ENCODE measurements at regions not wholly inside any gene's neighbourhood (a gene's known extent, or its start where the extent isn't known, plus 50 kb on each side); places are given as distances from the start of the nearest gene placed in this dataset.
A peak's percentile ranks its signal among the peaks of the same experiment; 100 is the strongest.
"Not testable (repeated sequence)": the region's sequence is repeated elsewhere in the genome, so short reads cannot be mapped to it uniquely, and the experiment has no call there.

DNA sequence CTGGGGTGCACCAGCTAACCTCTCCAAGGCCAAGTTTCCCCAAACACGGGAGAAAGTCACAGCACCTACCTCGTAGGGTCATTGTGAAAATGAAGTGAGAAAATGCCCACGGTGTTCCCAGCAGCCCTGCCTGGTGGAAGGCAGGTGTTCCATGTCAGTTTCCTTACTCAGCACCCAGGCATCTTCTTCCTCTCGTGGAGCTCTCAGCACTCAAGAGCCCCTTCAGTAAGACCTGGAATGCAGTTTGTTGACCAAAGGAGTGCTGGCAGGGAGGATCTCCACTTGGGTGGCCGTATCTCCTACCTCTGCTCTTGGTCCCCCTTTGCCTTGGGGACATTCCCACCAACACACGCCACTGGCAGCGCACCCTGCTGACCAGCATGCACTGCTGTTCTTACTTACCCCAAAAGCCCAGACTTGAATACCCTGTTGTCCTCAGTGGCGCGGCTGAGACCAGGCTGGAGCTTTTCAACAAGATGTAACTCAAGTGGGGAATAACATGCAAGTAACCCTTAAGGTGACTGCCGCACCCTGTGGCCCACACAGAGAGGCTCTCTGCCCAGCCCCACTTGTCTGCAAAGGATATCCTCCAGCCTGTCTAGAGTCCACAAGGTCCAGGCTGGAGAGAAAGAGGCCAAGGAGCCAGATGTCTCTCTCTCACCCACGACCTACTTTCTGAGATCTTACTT, 201.2 kb upstream of the TMEM45B start:
- in situ Hi-C loops (cut with HindIII; ENCODE audit: low pct_unique_long_range_greater_than_20kb, low sequenced_read_pairs) = no loop called here

DNA sequence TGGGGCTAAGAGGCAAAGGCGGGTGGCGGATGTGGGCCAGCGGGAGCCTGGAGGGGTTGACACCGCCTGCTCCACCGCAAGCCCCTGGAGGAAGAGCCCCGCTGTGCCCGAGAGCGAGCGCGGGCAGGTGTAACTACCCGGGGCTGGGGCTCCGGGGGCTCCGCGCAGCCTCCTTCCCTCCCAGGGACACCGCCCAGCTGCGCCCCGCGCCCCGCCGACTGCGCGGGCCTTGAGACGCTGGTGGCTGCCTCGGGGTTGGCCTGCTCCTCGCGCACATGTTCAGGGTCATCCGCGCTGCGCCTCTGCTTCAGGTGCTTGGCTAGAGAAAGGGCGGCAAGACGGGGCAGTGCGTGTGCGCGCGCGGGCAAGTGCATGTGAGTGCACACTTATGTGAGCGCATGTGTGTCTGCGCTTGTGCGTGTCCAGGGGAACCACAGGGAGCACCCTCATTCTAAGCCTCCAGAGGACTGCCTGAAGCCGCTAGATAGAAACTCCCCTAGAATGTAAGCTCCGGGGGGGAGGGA, 197.5 kb upstream of the TMEM45B start:
- in situ Hi-C loops (cut with HindIII; ENCODE audit: low pct_unique_long_range_greater_than_20kb, low sequenced_read_pairs) = no loop called here
- no peak for DNase-seq (ENCODE audit: low read depth, low spot score)

More for the DNA sequence above, 201.2 kb upstream of the TMEM45B start:
- no peak for DNase-seq (ENCODE audit: low read depth, low spot score)

DNA sequence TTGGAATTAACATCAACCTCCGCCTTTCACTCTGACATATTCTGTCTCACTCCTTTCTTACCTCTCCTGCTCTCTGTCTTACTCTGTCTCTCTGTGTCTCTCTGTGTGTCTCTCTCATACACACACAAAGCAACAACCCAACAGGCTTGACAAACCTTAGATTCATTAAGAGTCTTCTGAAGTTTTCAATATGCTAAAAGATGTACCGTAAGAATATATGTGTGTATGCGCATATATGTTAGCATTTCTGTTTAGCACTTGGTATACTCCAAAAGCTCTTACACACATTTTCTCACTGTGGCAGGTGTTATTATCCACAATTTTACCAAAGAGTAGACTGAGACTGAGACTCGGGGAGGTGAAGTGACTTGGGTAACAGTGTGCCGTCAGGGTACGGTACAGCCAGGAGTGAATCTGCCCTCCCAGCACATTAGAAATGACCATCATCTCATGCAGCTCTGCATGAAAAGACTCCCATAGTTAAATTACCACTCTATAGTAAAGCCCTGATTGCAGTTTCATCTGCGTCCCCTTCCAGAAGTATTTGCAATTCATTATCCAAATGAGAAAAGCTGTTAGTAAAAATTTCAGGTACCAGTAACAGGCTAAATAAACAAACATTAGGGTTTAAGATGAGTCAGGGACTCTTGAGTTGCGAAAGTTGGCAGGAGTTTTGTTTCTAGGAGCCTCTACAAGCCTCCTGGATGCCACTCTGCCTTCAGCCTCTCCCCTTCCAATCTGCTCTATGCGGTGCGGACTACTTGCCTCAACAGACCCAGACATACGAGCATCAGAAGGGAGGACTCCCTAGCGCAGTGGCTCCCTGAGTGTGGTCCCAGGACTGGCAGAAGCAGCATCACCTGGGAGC, 195.2 kb upstream of the TMEM45B start:
- in situ Hi-C loops (cut with HindIII; ENCODE audit: low pct_unique_long_range_greater_than_20kb, low sequenced_read_pairs) = no loop called here
- no peak for DNase-seq (ENCODE audit: low read depth, low spot score)

DNA sequence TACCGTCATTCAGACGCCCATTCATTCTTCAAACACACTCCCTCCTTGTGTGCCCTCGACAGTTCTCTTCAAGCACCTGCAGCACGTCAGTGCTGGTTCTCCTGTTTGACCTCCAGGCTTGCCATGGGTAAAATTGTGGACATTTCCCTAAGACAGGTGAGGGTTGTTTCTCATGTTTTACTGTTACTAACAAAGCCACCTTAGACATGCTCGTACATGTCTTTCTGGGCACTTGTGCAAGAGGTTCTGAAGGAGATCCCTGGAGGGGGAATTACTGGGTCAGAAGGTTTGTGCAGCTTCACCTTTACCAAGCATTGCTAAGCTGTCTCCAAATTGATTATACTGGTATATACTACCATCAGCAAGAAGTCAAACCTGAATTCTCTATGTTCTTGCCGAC, 189.7 kb upstream of the TMEM45B start:
- in situ Hi-C loops (cut with HindIII; ENCODE audit: low pct_unique_long_range_greater_than_20kb, low sequenced_read_pairs) = no loop called here
- no peak for DNase-seq (ENCODE audit: low read depth, low spot score)

DNA sequence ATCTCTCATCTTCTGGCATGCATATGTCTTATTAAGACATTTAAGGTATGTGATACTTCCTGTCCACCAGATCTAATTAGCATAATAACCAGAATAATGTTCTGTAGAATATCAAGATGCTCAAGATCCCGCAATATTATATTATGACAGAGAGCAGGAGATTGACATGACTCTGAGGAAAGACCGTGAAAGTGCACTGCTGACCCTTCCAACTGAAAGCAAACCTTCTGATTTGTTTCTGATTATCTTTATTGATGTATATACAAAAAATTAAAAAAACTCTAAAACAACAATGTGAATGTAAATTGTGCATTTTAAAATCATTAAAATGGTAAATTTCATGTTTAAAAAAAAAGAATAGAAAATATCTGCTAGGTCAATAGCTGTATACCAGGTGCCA, 184.4 kb upstream of the TMEM45B start:
- no peak for DNase-seq (ENCODE audit: low read depth, low spot score)
- in situ Hi-C loops (cut with HindIII; ENCODE audit: low pct_unique_long_range_greater_than_20kb, low sequenced_read_pairs) = no loop called here

DNA sequence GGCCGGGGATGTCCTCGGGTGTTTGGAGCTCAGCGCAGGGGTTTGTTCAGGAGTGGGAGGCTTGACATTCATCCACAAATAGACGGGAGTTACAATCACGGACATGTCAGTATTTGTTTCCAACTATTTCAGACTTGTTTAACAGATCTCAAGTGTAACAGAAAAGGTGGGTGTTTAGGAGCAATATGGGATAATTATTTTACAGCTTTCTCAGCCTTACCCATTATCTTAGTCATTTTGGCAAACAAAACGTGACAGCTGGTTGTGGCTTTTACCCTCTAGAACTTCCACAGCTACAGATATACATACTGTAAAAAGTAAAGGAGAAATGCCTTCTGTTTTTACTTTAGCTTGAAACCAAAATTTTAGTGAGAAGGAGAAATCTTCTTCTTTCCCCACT, 178.7 kb upstream of the TMEM45B start:
- in situ Hi-C loops (cut with HindIII; ENCODE audit: low pct_unique_long_range_greater_than_20kb, low sequenced_read_pairs) = no loop called here
- no peak for DNase-seq (ENCODE audit: low read depth, low spot score)

DNA sequence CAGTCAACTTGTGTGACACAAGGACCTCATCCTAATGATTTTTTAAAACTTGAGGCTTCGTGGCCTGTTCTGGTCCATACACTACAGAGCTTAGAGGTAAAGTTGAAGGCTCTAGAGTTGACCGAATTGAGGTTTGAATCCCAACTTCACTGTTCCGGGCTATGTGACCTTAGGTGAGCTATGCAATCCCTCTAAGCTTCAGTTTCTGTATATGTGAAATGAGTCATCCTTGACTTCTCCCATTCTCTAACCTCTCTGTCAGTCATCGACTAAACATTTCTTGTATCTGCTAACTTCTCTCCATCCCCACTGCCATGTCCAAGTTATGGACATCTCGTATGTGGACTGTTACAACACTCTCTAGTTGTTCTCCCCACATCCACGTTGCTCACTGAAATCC, 178.2 kb upstream of the TMEM45B start:
- DNase-seq (ENCODE audit: low read depth, low spot score) = no peak
- in situ Hi-C loops (cut with HindIII; ENCODE audit: low pct_unique_long_range_greater_than_20kb, low sequenced_read_pairs) = no loop called here

DNA sequence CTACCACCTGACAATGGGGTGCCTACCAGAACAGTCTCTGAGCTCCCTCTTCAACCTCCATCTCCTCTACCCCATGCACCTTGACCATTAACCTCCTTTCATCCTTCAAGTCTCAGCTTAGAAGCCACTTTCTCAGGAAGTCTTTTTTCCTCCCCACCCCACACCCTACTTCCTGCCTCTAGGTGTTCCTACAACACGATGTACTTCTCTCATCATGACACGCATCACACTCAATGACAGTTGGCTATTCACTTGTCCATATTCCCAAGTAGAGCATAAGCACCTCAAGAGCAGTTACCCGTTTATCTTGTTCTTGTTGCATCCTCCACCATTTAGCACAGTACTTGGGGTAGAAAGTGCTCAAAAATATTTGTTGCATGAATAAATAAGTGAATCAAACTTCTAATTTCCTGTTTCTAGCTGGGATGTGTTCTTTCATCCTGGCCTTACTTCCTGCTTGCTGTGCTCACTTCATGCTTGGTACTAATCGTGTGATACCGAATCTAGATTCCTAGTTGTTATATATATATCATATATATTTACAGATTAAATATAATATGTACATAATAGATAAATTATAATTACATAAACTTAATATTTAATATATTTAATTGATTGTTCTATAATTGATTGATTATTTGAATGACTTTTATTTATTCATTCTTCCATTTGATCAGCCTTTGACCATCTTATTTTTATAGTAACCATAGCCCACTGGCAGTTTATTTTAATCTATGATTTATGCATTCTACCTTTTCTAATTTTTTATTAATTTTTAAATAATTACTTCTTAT, 177.5 kb upstream of the TMEM45B start:
- no peak for DNase-seq (ENCODE audit: low read depth, low spot score)
- in situ Hi-C loops (cut with HindIII; ENCODE audit: low pct_unique_long_range_greater_than_20kb, low sequenced_read_pairs) = no loop called here

DNA sequence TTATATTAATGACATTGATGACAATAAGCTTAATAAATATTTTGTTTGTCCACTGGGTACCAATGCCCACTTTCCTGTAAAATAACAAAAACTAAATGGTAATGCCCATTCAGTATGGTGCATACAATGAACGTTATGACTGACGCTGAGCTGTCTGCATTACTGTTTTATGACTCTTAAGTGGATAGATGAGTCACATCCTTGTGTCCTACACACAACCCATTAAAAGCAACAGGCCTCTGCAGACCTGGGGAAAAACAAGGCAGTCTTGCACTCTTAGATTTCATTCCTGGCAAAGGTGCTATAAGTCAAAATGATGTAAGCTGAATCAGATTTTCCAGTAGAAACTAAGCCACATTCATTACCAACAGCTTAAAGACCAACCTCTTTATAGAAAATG, 176.3 kb upstream of the TMEM45B start:
- in situ Hi-C loops (cut with HindIII; ENCODE audit: low pct_unique_long_range_greater_than_20kb, low sequenced_read_pairs) = no loop called here
- peak; percentile 33 for DNase-seq (ENCODE audit: low read depth, low spot score)

DNA sequence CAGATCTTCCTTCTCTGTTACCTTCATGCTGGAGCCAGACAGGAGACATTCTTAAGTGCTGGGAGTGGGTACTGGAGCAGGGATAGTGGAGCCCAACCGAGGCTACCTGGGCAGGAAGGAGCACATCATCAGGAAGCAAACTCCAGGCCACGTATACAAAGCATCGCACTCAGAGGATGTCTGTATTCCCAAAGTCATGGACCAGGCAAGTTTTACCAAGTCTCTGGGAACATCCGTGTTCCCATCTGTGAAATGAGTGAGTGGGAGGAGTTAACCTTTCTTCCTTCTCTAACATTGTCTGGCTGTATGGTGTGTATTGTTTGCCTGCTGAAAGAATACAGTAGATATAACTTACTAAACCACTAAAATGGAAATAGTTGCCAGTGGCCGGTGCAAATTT, 175.0 kb upstream of the TMEM45B start:
- in situ Hi-C loops (cut with HindIII; ENCODE audit: low pct_unique_long_range_greater_than_20kb, low sequenced_read_pairs) = no loop called here
- DNase-seq (ENCODE audit: low read depth, low spot score) = no peak

DNA sequence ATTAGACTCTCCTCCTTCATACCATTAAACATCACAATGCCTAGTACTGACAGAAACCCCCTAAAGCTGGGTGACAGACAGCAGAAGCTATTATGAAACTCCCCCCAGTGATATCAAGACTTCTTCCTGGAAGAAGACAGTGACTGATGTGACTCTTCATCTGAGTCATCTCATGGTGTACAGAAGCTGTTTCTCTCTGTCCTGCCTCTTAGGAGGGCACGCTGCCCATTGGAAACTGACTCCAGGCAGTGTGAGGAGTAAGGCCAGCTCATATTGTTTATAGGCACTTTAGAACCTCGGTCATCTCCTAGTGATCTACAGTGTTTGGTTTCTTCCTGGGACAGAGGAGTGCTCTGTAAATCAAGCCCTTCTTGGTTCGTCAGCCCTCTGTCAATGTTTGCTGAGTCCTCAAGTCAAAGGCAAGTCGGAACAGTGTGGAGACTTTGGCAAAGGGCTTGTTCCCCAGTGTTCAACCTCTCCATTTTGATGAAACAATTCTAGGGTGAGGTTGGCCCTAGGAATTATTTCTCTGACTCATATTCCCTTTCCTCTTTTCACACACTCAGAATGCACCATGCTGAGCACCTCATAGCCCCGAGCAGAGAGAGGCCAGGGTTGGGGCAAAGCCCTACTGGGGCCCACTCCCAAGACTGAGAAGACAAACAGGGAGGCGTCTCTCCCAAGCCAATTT, 172.5 kb upstream of the TMEM45B start:
- in situ Hi-C loops (cut with HindIII; ENCODE audit: low pct_unique_long_range_greater_than_20kb, low sequenced_read_pairs) = no loop called here
- no peak for DNase-seq (ENCODE audit: low read depth, low spot score)

DNA sequence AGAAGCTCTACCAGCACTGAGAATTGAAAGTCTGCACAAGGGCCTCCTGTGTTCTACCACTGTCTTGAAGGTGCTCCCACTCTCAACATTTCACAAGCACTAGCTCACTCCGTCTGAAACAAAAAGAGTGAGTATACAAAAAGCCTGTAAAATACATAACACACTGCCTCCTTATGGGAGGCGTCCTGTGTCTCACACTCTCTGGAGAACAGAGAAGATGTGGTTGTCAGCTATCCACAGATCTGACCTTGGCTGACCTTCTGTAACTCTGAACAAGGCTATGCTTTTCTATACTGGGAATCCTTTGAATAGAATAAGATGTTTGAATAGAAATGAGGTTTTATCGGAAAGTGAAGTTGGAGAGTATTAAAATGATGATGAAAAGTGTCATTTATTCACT, 171.3 kb upstream of the TMEM45B start:
- in situ Hi-C loops (cut with HindIII; ENCODE audit: low pct_unique_long_range_greater_than_20kb, low sequenced_read_pairs) = no loop called here
- no peak for DNase-seq (ENCODE audit: low read depth, low spot score)

DNA sequence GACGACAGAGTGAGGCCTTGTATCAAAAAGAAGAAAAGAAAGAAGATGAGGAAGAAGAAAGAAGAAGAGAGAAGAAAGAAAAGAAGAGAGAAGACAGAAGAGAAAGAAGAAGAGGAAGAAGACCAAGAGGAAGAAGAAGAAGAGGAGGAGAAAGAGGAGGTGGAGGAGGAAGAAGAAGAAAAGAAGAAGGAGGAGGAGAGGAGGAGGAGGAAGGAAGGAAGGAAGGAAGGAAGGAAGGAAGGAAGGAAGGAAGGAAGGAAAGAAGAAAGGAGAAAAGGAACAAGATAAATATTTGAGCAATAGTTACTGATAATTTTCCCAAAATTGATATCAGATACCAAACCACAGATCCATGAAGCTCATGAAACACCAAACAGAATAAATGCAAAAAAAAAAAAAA, 169.7 kb upstream of the TMEM45B start:
- no peak for DNase-seq (ENCODE audit: low read depth, low spot score)
- in situ Hi-C loops (cut with HindIII; ENCODE audit: low pct_unique_long_range_greater_than_20kb, low sequenced_read_pairs) = no loop called here

DNA sequence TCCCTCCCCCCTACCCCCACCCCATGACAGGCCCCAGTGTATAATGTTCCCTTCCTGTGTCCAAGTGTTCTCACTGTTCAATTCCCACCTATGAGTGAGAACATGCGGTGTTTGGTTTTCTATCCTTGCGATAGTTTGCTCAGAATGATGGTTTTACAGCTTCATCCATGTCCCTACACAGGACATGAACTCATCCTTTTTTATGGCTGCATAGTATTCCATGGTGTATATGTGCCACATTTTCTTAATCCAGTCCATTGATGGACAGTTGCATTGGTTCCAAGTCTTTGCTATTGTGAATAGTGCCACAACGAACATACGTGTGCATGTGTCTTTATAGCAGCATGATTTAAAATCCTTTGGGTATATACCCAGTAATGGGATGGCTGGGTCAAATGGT, 165.6 kb upstream of the TMEM45B start:
- in situ Hi-C loops (cut with HindIII; ENCODE audit: low pct_unique_long_range_greater_than_20kb, low sequenced_read_pairs); DNase-seq (ENCODE audit: low read depth, low spot score): not testable (repeated sequence)

DNA sequence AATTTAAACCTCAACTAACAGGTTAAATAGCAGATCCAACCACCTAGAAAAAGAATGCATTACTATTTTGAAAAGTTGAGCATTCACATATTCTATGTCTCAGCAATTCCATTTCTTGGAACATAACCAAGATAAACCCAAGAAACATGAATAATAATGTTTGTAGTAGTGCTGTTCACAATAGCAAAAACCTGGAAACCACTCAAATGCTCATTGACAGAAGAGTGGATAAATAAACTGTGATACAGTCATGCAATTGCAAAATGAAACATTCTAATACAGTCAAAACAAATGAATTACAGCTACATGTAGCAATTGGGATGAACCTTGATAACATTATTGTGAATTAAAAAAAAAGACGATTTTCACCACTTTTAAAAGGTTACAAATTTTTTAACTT, 162.8 kb upstream of the TMEM45B start:
- in situ Hi-C loops (cut with HindIII; ENCODE audit: low pct_unique_long_range_greater_than_20kb, low sequenced_read_pairs) = no loop called here
- no peak for DNase-seq (ENCODE audit: low read depth, low spot score)

DNA sequence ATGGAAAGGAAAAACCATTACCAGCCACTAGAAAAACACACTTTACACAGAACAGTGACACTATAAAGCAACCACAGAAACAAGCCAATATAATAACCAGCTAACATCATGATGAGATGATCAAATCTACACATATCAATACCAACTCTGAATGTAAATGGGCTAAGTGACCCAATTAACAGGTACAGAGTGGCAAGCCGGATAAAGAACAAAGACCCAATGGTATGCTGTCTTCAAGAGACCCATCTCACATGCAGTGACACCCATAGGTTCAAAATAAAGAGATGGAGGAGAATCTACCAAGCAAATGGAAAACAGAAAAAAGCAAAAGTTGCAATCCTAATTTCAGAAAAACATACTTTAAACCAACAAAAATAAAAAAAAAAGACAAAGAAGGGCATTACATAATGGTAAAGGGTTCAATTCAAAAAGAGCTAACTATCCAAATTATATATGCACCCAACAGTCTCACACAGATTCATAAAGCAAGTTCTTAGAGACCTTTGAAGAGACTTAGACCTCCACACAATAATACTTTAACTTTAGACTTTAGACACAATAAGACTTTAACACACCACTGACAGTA, 160.3 kb upstream of the TMEM45B start:
- no peak for DNase-seq (ENCODE audit: low read depth, low spot score)
- in situ Hi-C loops (cut with HindIII; ENCODE audit: low pct_unique_long_range_greater_than_20kb, low sequenced_read_pairs) = no loop called here

DNA sequence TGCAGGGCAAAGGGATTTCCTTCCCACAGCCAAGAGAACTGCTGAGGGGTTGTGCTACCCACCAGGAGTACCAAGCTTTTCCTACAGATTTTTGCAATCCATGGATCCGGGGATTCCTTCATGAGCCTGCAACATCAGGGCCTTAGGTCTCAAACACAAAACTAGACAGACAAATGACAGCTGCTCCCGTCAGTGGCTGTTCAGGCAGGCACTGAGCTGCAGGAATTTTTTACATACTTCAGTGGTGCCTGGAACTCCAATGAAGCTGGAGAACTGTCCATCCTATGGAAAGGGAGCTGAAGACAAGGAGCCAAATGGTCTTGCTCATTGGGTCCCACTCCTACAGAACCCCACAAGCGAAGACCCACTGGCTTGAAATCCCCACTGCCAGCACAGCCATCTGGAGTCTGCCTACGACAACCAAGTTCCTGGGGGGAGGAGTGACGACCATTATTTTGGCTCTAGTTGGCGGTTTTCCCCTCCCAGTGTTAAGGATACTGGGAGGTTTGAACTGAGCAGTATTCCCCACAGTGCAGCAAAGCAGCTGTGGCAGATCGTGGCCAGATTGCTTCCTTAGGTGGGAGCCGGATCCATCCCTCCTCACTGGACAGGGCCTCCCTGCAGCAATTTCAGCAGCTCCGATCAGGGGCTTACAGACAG, 157.7 kb upstream of the TMEM45B start:
- in situ Hi-C loops (cut with HindIII; ENCODE audit: low pct_unique_long_range_greater_than_20kb, low sequenced_read_pairs) = no loop called here
- DNase-seq (ENCODE audit: low read depth, low spot score) = no peak

All from SK-MEL-5 (cell line).